Activated T-helper 9 cell treated with anti-CD3 and anti-CD28 coated beads, Interleukin-2, amount 50 U/mL, for 16 hours (primary cell): ENCODE measurements at regions not wholly inside any gene's neighbourhood (a gene's known extent, or its start where the extent isn't known, plus 50 kb on each side); places are given as distances from the start of the nearest gene placed in this dataset.

Experiments used
- DNase-seq: peaks from one replicate; pipeline ENCODE4 v3.0.0-alpha.2; 2020; ENCODE audit warnings: low read depth

- DNase-seq, result no peak
These were observed 425.0 kb upstream of the ID2 start for GRCh38 chr2:8256905-8257304.

- DNase-seq, result no peak
These were observed 424.4 kb upstream of the ID2 start for GRCh38 chr2:8257502-8257901.

DNA sequence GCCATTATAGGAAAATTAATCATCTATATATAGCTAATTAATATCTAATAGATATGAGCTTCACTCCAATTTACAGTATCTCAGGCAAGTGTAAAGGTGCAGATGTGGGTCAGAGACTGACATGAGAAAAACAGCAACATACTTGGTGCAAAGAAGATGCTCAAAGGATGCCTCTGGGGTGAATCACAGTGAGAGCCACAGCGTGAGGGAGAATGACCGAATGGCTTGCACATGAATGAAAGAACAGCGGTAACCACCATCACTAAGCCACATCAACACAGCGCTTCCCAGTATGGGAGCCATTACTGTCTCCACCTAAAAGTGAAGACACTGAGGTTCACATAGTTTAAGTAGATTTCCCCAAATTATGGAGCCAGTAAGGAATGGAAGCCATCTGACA is 423.4 kb upstream of the ID2 start:
- no peak for DNase-seq

GRCh38 chr2:8259106-8259840 is 422.6 kb upstream of the ID2 start:
- DNase-seq, result no peak

DNA sequence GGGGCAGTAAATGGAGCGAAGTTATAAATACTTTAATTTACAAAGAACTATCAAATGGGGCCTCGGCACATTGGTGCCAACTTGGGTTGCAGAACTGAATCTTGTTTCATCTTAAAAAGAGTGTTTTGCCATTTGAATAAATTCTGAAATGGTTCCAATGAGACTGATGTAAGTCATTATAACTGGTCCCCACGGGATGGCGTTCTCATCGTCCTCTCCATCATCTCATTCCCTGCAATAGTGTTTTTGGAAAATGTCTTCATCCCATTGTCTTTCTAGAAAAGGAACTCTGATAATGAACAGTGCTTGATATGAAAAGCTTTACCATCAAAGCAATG is 422.0 kb upstream of the ID2 start:
- DNase-seq, result no peak

DNA sequence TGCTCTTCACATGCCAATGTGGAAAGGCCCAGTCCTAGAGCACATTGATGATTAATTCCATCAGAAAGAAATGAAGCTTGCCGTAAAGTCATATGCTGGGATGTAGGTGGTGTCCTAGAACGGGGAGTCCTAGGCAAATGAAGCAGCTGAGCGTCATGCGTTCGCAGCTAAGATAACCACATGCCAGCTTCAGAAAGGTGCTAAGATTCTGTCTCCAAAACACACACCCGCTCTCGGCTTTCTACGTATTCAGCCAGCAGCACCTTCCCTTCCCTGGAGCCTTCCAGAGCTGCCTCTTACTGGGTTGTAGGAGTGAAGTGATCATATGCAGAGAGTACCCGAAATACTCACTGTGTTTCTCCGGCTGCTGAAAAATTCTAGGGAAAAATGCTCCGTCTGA is 421.6 kb upstream of the ID2 start:
- no peak for DNase-seq

- no peak for DNase-seq
These were observed 418.0 kb upstream of the ID2 start for GRCh38 chr2:8263901-8264300.

- DNase-seq, result no peak
These were observed 416.9 kb upstream of the ID2 start for GRCh38 chr2:8264981-8265380.

- no peak for DNase-seq
These were observed 416.2 kb upstream of the ID2 start for GRCh38 chr2:8265476-8266226.

DNA sequence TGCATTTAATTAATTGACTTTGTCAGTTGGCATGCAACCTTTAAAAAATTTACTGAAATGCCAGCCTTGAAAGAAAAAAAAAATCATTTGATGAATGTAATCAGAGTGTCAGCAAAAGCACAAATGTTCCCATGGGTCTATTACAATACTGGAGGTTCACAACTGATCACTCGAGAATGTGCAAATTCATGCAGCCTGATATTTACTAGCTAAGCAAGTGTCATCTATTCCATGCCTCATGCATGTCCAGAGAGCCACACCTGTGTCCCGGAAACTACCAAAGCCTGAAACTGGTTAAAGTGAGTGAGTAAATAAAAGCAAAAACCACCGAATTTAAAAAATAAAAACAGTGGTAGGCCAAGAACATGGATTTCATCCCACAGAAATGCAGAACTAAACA is 415.3 kb upstream of the ID2 start:
- DNase-seq, result no peak

DNA sequence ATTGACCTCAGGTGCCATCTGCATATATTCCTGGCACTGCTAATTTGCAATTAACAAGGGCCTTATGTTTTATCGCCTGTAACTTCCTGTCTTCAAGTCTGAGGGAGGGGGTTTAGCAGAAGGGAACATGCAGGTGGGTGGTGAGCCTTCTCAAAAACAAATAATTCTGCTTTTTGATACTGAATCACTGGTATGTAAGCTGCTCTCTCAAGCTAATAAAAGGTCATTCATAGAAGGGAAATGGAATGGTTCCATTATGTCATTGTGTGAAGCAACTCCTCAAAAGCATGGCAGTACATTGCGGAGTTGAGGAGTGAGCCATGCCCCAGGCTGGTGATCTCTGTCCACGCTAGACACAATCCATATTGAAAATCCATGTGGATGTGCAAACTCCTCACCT is 414.8 kb upstream of the ID2 start:
- no peak for DNase-seq

DNA sequence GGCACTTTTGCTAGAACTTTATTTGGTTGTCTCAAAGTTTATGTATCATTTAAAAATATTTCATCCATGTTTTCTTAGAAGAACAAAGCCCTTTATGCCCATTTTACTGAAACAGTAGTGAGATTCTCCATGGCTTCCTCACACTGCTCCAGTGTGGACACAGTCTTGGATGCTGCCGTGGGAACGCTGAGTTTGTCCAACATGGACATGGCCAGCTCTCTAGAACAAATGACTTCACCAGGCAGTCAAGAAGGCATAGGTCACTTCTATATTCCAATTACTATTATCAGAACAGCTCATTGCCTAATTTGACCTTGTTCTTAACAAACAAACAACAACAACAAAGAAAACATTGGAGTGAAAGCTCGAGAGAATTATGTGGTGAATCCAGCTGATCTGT is 414.1 kb upstream of the ID2 start:
- no peak for DNase-seq

DNA sequence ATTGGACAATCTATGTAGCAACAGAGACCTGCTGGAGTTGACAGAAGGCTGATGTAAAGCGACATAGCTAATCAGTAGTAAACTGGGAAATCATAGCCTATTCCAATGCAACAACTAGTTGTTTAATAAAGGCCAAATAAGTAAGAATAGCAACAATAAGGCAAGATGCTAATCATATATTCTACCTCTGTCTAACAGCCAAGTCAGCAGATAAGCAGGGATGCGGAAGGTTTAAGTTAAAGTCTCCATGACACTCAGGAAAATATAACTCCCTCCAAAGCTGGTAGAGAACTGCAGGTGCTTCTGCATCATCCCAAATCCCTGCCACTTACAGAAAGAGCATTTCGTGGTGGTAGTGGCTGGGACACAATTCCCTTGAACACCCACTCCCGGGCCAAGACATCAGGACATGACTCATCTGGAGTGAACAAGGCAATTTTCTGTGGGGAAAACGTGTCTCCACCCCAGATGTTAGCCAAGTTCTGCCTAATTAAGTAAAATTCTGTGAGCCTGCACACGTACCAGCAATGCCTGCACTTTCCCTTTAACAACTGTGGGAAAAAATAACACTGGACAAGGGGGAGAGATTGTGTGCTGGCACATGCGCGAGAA is 413.6 kb upstream of the ID2 start:
- DNase-seq, result no peak

GRCh38 chr2:8270699-8271098 is 411.2 kb upstream of the ID2 start:
- DNase-seq, result no peak

- no peak for DNase-seq
These were observed 410.4 kb upstream of the ID2 start for GRCh38 chr2:8271461-8271860.

DNA sequence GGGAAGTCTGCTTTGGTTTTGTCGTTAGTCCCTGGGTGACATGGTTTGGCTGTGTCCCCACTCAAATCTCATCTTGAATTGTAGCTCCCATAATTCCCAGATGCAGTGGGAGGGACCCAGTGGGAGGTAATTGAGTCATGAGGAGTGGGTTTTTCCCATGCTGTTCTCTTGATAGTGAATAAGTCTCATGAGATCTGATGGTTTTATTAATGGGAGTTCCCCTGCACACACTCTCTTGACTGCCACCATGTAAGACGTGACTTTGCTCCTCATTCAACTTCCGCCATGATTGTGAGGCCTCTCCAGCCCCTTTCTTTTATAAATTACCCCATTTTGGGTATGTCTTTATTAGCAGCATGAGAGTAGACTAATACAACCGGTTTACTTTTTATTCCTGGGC is 405.8 kb upstream of the ID2 start:
- DNase-seq, result no peak

DNA sequence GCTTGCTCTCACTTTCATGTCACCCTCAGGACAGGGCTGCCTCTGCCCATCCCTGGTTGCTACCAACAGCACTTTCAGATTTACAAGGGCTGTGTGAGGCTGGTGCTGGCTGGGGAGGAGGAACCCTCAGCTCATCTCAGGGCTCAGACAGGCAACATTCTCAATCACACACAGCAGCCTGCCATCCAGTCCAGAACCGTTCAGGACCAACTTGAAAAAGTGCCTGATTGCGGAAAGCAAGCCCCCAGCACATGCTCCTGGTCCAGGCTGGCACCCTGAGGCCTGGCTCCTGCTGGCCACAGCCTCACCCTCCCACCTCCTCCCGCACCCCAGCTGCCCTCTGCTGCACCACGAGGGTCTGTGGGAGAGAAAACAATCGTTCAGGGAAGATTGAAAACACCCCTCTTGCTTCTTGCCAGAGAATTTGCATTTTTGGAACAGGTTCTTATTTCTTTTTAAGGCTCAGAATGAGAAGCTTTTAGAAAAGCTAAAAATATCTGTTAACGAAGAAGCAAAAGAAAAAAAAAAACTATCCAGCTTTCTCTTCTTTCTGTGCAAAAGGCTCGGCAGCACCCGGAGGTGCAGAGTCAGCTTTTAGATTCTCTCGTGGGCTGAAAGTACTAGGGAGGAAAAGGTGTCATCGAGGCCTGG is 403.8 kb upstream of the ID2 start:
- no peak for DNase-seq

DNA sequence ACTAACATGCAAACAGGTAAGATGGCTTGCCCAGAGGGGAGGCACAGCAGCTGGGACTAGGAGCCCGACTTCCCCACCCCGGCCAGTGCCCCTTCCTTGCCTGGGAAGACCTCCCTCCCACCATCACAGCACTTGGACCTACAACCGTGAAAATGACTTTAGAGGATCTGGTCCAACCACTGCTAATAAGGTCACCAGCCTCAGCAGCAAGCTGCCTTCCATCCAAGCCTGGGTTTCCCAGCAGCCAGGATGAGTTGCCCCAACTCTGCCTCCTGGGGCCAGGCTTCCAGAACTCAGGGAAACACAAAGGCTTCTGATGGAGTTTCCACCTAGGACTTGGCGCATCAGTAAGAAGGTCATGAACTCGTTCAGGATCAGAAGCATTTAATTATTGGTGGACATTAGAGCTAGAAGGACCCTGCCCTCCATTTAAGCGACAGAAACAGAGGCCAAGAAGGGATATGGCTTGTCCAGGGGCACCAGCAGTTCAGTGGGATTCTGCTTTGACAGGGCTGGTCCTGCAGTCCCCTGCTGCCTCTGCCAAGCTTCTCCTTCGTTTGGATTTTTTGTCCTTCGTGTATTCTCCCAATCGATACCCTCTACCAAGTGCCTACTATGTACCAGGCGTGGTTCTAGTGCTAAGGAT is 403.0 kb upstream of the ID2 start:
- DNase-seq, result no peak

- no peak for DNase-seq
These were observed 402.4 kb upstream of the ID2 start for GRCh38 chr2:8279506-8279905.

DNA sequence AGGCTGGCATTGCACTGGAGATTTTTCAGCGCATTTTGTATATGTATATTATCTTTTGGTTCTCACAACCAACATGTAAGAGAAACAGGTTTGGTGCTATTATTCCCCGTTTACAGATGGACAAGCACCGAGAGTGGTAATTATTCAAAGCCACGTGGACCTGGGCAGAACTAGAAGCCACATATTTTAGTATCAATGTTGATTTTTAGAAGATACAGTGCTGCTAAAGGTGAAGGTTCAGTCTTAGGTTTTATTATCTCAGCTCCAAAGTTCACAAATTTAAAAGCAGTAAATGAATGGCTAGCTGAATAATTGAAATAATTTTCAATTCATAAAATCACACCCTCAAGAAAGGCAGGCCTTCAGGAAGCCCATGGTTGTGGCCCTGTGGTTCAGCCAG is 400.6 kb upstream of the ID2 start:
- no peak for DNase-seq

GRCh38 chr2:8281950-8282857 is 399.7 kb upstream of the ID2 start:
- no peak for DNase-seq

DNA sequence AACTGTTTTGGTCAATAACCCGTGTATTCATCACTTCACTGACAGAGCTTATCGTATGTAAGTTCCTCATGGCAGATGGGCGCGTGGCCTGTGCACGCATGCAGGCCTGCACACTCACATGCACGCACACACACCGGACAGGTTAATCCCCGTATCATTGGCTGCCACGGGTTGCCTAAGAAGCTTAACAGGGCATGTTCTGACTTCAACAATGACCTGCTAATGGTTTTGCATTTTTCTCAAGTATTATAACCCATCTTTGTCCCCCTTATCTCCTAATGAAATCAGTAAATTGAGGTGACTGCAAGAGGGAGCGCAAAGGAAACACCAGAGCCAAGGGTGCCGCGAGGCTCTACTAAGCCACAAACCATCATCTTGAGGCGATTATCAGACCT is 399.0 kb upstream of the ID2 start:
- DNase-seq, result no peak
